Sigmoid colon (tissue), 6 donors: ENCODE measurements at regions not wholly inside any gene's neighbourhood (a gene's known extent, or its start where the extent isn't known, plus 50 kb on each side); places are given as distances from the start of the nearest gene placed in this dataset.
A peak's percentile ranks its signal among the peaks of the same experiment; 100 is the strongest.

Source experiments
- DNase-seq: peaks from one replicate; pipeline ENCODE4 v3.0.0-alpha.2; 2019
- H3K27ac ChIP-seq, 4 donors: fragments of 200-600 bp; sonication (generic); one replicate each; pipeline ENCODE4 v1.5.1; 2016 to 2019; ENCODE audit warnings: mild to moderate bottlenecking in 1 of 4
- H3K27me3 ChIP-seq, 3 donors: fragments of 200-600 bp; sonication (generic); one replicate each; pipeline ENCODE4 v1.5.1; 2019; ENCODE audit warnings: mild to moderate bottlenecking in 1 of 3
- H3K36me3 ChIP-seq, 4 donors: fragments of 200-600 bp; sonication (generic); one replicate each; pipeline ENCODE4 v1.5.1; 2016 to 2019
- H3K4me1 ChIP-seq, 4 donors: fragments of 200-600 bp; sonication (generic); one replicate each; pipeline ENCODE4 v1.5.1; 2017 to 2019
- H3K4me3 ChIP-seq, 4 donors: fragments of 200-600 bp; sonication (generic); one replicate each; pipeline ENCODE4 v1.5.1; 2017 to 2019; ENCODE audit warnings: mild to moderate bottlenecking in 2 of 4, moderate library complexity in 1 of 4
- H3K9me3 ChIP-seq, 4 donors: fragments of 200-600 bp in 3 of 4; sonication (generic) in 3 of 4; one replicate each; pipeline versions ENCODE4 v1.5.1 to v1.6.1; 2013 to 2019
- CTCF ChIP-seq, 4 experiments: fragments of 450-650 bp in 3 of 4; fragments of 200-600 bp in 1 of 4; IDR thresholded peaks; one replicate each; pipeline ENCODE4 v1.5.1; 2016 to 2019; ENCODE audit warnings: antibody characterized with exemption in 4 of 4, mild to moderate bottlenecking in 3 of 4, moderate library complexity in 2 of 4
- EP300 ChIP-seq, 4 donors: sonication (generic); formaldehyde crosslinking; IDR thresholded peaks; one replicate each; pipeline ENCODE4 v1.6.1; 2017; ENCODE audit warnings: antibody characterized with exemption in 4 of 4
- POLR2A ChIP-seq, 2 donors: fragments of 450-650 bp; IDR thresholded peaks; one replicate each; pipeline ENCODE4 v1.6.1; 2016; ENCODE audit warnings: antibody characterized with exemption in 2 of 2, mild to moderate bottlenecking in 2 of 2, moderate library complexity in 2 of 2
- POLR2AphosphoS5 ChIP-seq, 4 donors: sonication (generic); formaldehyde crosslinking; IDR thresholded peaks; one replicate each; pipeline ENCODE4 v1.6.1; 2017; ENCODE audit warnings: antibody characterized with exemption in 4 of 4
- WGBS, 2 donors: extraction: QIAGEN DNeasy Blood & Tissue Kit; methylation state at CpG; one replicate each; pipeline ENCODE4 v1.1.7; 2013; 5-methylcytosine and 5-hydroxymethylcytosine counted together
- intact Hi-C: fragments of 100-400 bp; cut with DNase I; formaldehyde crosslinking; loops from one replicate; pipeline ENCODE4 v1.15.1; 2023
- donor health status: healthy with polysubstance abuse.
- donor health status: healthy.

- no peak for DNase-seq
- H3K4me1 ChIP-seq, result peaks cover 0 to 14% (median 10%) of the 10 kb centered on the region in 4 donors
- H3K27me3 ChIP-seq, result no peaks in the 10 kb centered on the region
- H3K9me3 ChIP-seq, result no peaks in the 10 kb centered on the region
- no peak for TF ChIP-seq CTCF (IDR thresholded peaks at IDR 0.05)
- TF ChIP-seq POLR2AphosphoS5 (IDR thresholded peaks at IDR 0.05), result peak in 1 of 4 donors; percentile 6
- TF ChIP-seq POLR2A (IDR thresholded peaks at IDR 0.05), result no peak
- H3K4me3 ChIP-seq, result no peak overlapping the region
- peak overlapping the region in 1 of 4 donors; percentile 65 for H3K27ac ChIP-seq
- intact Hi-C loops, result no loop called here
- 43 to 62% methylated on average over 2 of the region's 2 CpGs for WGBS, 2 donors
- no peaks in the 10 kb centered on the region for H3K36me3 ChIP-seq
These were observed 183.4 kb downstream of the DMRT2 start for GRCh38 chr9:1233568-1233967.

- WGBS, 2 donors, result 89 to 92% methylated on average over 4 of the region's 4 CpGs
- no peaks in the 10 kb centered on the region for H3K36me3 ChIP-seq
- intact Hi-C loops, result no loop called here
- no peaks in the 10 kb centered on the region for H3K27me3 ChIP-seq
- no peak for DNase-seq
- H3K4me1 ChIP-seq, result peaks cover 0 to 14% (median 10%) of the 10 kb centered on the region in 4 donors
- H3K9me3 ChIP-seq, result no peaks in the 10 kb centered on the region
- TF ChIP-seq EP300 (IDR thresholded peaks at IDR 0.05) (no peak), CTCF (IDR thresholded peaks at IDR 0.05) (no peak), POLR2AphosphoS5 (IDR thresholded peaks at IDR 0.05) (no peak), POLR2A (IDR thresholded peaks at IDR 0.05) (no peak)
- H3K4me3 ChIP-seq, result no peak overlapping the region
- H3K27ac ChIP-seq, result no peak overlapping the region
These were observed 185.5 kb downstream of the DMRT2 start for GRCh38 chr9:1235650-1236049.

- Histone ChIP-seq H3K27me3 (no peaks in the 10 kb centered on the region), H3K27ac (no peak overlapping the region), H3K4me3 (no peak overlapping the region), H3K4me1 (peaks cover 0 to 14% (median 10%) of the 10 kb centered on the region in 4 donors), H3K9me3 (no peaks in the 10 kb centered on the region), H3K36me3 (no peaks in the 10 kb centered on the region)
- 73 to 81% methylated on average over 2 of the region's 2 CpGs for WGBS, 2 donors
- no peak for TF ChIP-seq EP300 (IDR thresholded peaks at IDR 0.05)
- no peak for TF ChIP-seq CTCF (IDR thresholded peaks at IDR 0.05)
- TF ChIP-seq POLR2AphosphoS5 (IDR thresholded peaks at IDR 0.05), result no peak
- TF ChIP-seq POLR2A (IDR thresholded peaks at IDR 0.05), result no peak
- intact Hi-C loops, result no loop called here
- DNase-seq, result no peak
These were observed 185.9 kb downstream of the DMRT2 start for GRCh38 chr9:1236061-1236460.

GRCh38 chr9:1238407-1238806 is 188.2 kb downstream of the DMRT2 start:
- TF ChIP-seq POLR2A (IDR thresholded peaks at IDR 0.05) (no peak), POLR2AphosphoS5 (IDR thresholded peaks at IDR 0.05) (no peak), EP300 (IDR thresholded peaks at IDR 0.05) (no peak), CTCF (IDR thresholded peaks at IDR 0.05) (no peak)
- Histone ChIP-seq H3K4me3 (no peak overlapping the region), H3K4me1 (no peaks in the 10 kb centered on the region), H3K27me3 (no peaks in the 10 kb centered on the region), H3K9me3 (no peaks in the 10 kb centered on the region), H3K27ac (no peak overlapping the region), H3K36me3 (no peaks in the 10 kb centered on the region)
- intact Hi-C loops, result no loop called here
- DNase-seq, result no peak
- 93% methylated on average over 3 of the region's 3 CpGs for WGBS, 2 donors

- TF ChIP-seq CTCF (IDR thresholded peaks at IDR 0.05) (no peak), EP300 (IDR thresholded peaks at IDR 0.05) (no peak), POLR2AphosphoS5 (IDR thresholded peaks at IDR 0.05) (no peak), POLR2A (IDR thresholded peaks at IDR 0.05) (no peak)
- Histone ChIP-seq H3K27ac (no peak overlapping the region), H3K4me1 (no peaks in the 10 kb centered on the region), H3K27me3 (no peaks in the 10 kb centered on the region), H3K9me3 (no peaks in the 10 kb centered on the region), H3K4me3 (no peak overlapping the region), H3K36me3 (no peaks in the 10 kb centered on the region)
- no peak for DNase-seq
- WGBS, 2 donors, result 76 to 80% methylated on average over 3 of the region's 3 CpGs
- intact Hi-C loops, result no loop called here
These were observed 198.6 kb downstream of the DMRT2 start for GRCh38 chr9:1248743-1249142.
